Fibroblast of pulmonary artery (primary cell): ENCODE measurements at regions not wholly inside any gene's neighbourhood (a gene's known extent, or its start where the extent isn't known, plus 50 kb on each side); places are given as distances from the start of the nearest gene placed in this dataset.

ENCODE experiments used
- DNase-seq: peaks from one replicate; pipeline ENCODE4 v3.0.0-alpha.2; 2010; ENCODE audit warnings: low read depth
- H3K4me3 ChIP-seq: replicated peaks from 2 replicates; pipeline ENCODE4 v1.5.1; 2011; ENCODE audit warnings: low read depth, mild to moderate bottlenecking, control low read depth, low read length, moderate library complexity
- CTCF ChIP-seq: IDR thresholded peaks from 2 replicates; pipeline ENCODE4 v1.5.1; 2011; ENCODE audit warnings: mild to moderate bottlenecking, control low read depth, low read length, inconsistent platforms; ENCODE audit errors: missing control alignments

GRCh38 chr20:40452758-40453157 is 236.3 kb downstream of the MAFB start:
- no peak for TF ChIP-seq CTCF
- no peak for DNase-seq
- no peak overlapping the region for H3K4me3 ChIP-seq

- DNase-seq: no peak
- H3K4me3 ChIP-seq: no peak overlapping the region
- TF ChIP-seq CTCF: no peak
These were observed 237.5 kb downstream of the MAFB start for GRCh38 chr20:40451552-40451951.

GRCh38 chr20:40449974-40450616 is 238.9 kb downstream of the MAFB start:
- DNase-seq: no peak
- no peak overlapping the region for H3K4me3 ChIP-seq
- no peak for TF ChIP-seq CTCF

GRCh38 chr20:40449144-40449690 is 239.8 kb downstream of the MAFB start:
- DNase-seq: no peak
- no peak for TF ChIP-seq CTCF
- H3K4me3 ChIP-seq: no peak overlapping the region

GRCh38 chr20:40446888-40447287 is 242.1 kb downstream of the MAFB start:
- H3K4me3 ChIP-seq: no peak overlapping the region
- no peak for TF ChIP-seq CTCF

GRCh38 chr20:40444516-40444915 is 244.5 kb downstream of the MAFB start:
- no peak overlapping the region for H3K4me3 ChIP-seq
- no peak for DNase-seq
- no peak for TF ChIP-seq CTCF

More at GRCh38 chr20:40446888-40447287, 242.1 kb downstream of the MAFB start:
- DNase-seq: no peak

- DNase-seq: no peak
- no peak overlapping the region for H3K4me3 ChIP-seq
These were observed 245.3 kb downstream of the MAFB start for GRCh38 chr20:40443753-40444152.

More at GRCh38 chr20:40443753-40444152, 245.3 kb downstream of the MAFB start:
- TF ChIP-seq CTCF: no peak
